ENCODE measurements at regions not wholly inside any gene's neighbourhood (a gene's known extent, or its start where the extent isn't known, plus 50 kb on each side); places are given as distances from the start of the nearest gene placed in this dataset.
"Not testable (repeated sequence)": the region's sequence is repeated elsewhere in the genome, so short reads cannot be mapped to it uniquely, and the experiment has no call there.

GRCh38 chr14:52125885-52126284 is 57.0 kb upstream of the NID2 start:
- no peak overlapping the region for H3K4me3 ChIP-seq (ENCODE audit: low read length in 3 of 3)
- no peaks in the 10 kb centered on the region for H3K36me3 ChIP-seq (ENCODE audit: control insufficient read depth in 3 of 3, insufficient read depth in 3 of 3, low read length in 3 of 3)
- H3K27ac ChIP-seq (ENCODE audit: low read depth, low read length): peak overlapping the region; percentile 84
- H3K4me1 ChIP-seq (ENCODE audit: control insufficient read depth in 3 of 3, insufficient read depth in 3 of 3, low read length in 3 of 3): peaks cover 0 to 5% (median 5%) of the 10 kb centered on the region in 3 donors
- no peak overlapping the region for H3K9ac ChIP-seq (ENCODE audit: low read depth in 1 of 3, low read length in 3 of 3)
- no peaks in the 10 kb centered on the region for H3K27me3 ChIP-seq (ENCODE audit: control insufficient read depth in 3 of 3, insufficient read depth in 3 of 3, low read length in 3 of 3)
- no peaks in the 10 kb centered on the region for H3K9me3 ChIP-seq (ENCODE audit: control insufficient read depth in 3 of 3, low read length in 3 of 3)

GRCh38 chr14:52124791-52125684 is 56.2 kb upstream of the NID2 start:
- Histone ChIP-seq H3K9me3 (ENCODE audit: control insufficient read depth in 3 of 3, low read length in 3 of 3) (no peaks in the 10 kb centered on the region), H3K36me3 (ENCODE audit: control insufficient read depth in 3 of 3, insufficient read depth in 3 of 3, low read length in 3 of 3) (no peaks in the 10 kb centered on the region), H3K27me3 (ENCODE audit: control insufficient read depth in 3 of 3, insufficient read depth in 3 of 3, low read length in 3 of 3) (no peaks in the 10 kb centered on the region), H3K27ac (ENCODE audit: low read depth, low read length) (peak overlapping the region; percentile 84), H3K4me1 (ENCODE audit: control insufficient read depth in 3 of 3, insufficient read depth in 3 of 3, low read length in 3 of 3) (peaks cover 0 to 5% (median 5%) of the 10 kb centered on the region in 3 donors), H3K4me3 (ENCODE audit: low read length in 3 of 3) (no peak overlapping the region), H3K9ac (ENCODE audit: low read depth in 1 of 3, low read length in 3 of 3) (no peak overlapping the region)

- not testable (repeated sequence) for H3K4me1 ChIP-seq (ENCODE audit: control insufficient read depth in 3 of 3, insufficient read depth in 3 of 3, low read length in 3 of 3); H3K27me3 ChIP-seq (ENCODE audit: control insufficient read depth in 3 of 3, insufficient read depth in 3 of 3, low read length in 3 of 3); H3K27ac ChIP-seq (ENCODE audit: low read depth, low read length); H3K4me3 ChIP-seq (ENCODE audit: low read length in 3 of 3); H3K9ac ChIP-seq (ENCODE audit: low read depth in 1 of 3, low read length in 3 of 3); H3K36me3 ChIP-seq (ENCODE audit: control insufficient read depth in 3 of 3, insufficient read depth in 3 of 3, low read length in 3 of 3); H3K9me3 ChIP-seq (ENCODE audit: control insufficient read depth in 3 of 3, low read length in 3 of 3)
Observed at GRCh38 chr14:52122163-52122562, 53.3 kb upstream of the NID2 start.

GRCh38 chr14:52121441-52121840 is 52.6 kb upstream of the NID2 start:
- H3K4me1 ChIP-seq (ENCODE audit: control insufficient read depth in 3 of 3, insufficient read depth in 3 of 3, low read length in 3 of 3): peaks cover 0 to 5% (median 5%) of the 10 kb centered on the region in 3 donors
- no peak overlapping the region for H3K9ac ChIP-seq (ENCODE audit: low read depth in 1 of 3, low read length in 3 of 3)
- no peaks in the 10 kb centered on the region for H3K27me3 ChIP-seq (ENCODE audit: control insufficient read depth in 3 of 3, insufficient read depth in 3 of 3, low read length in 3 of 3)
- no peaks in the 10 kb centered on the region for H3K9me3 ChIP-seq (ENCODE audit: control insufficient read depth in 3 of 3, low read length in 3 of 3)
- no peak overlapping the region for H3K4me3 ChIP-seq (ENCODE audit: low read length in 3 of 3)
- H3K36me3 ChIP-seq (ENCODE audit: control insufficient read depth in 3 of 3, insufficient read depth in 3 of 3, low read length in 3 of 3): no peaks in the 10 kb centered on the region
- no peak overlapping the region for H3K27ac ChIP-seq (ENCODE audit: low read depth, low read length)

GRCh38 chr14:52119030-52119429 is 50.2 kb upstream of the NID2 start:
- no peak overlapping the region for H3K4me3 ChIP-seq (ENCODE audit: low read length in 3 of 3)
- H3K36me3 ChIP-seq (ENCODE audit: control insufficient read depth in 3 of 3, insufficient read depth in 3 of 3, low read length in 3 of 3): no peaks in the 10 kb centered on the region

More at GRCh38 chr14:52119030-52119429, 50.2 kb upstream of the NID2 start:
- H3K27ac ChIP-seq (ENCODE audit: low read depth, low read length): no peak overlapping the region
- H3K9me3 ChIP-seq (ENCODE audit: control insufficient read depth in 3 of 3, low read length in 3 of 3): no peaks in the 10 kb centered on the region
- H3K9ac ChIP-seq (ENCODE audit: low read depth in 1 of 3, low read length in 3 of 3): no peak overlapping the region
- no peaks in the 10 kb centered on the region for H3K27me3 ChIP-seq (ENCODE audit: control insufficient read depth in 3 of 3, insufficient read depth in 3 of 3, low read length in 3 of 3)
- no peaks in the 10 kb centered on the region for H3K4me1 ChIP-seq (ENCODE audit: control insufficient read depth in 3 of 3, insufficient read depth in 3 of 3, low read length in 3 of 3)
